HCT116 (cell line): ENCODE measurements at regions not wholly inside any gene's neighbourhood (a gene's known extent, or its start where the extent isn't known, plus 50 kb on each side); places are given as distances from the start of the nearest gene placed in this dataset.

Experiments used
- ATAC-seq: fragments of 200-7000 bp; cut with Tn5 transposase; 2 replicates; pipeline ENCODE4 v1.9.1; 2020; ENCODE audit warnings: mild to moderate bottlenecking, moderate library complexity
- BruUV-seq: library from RNA; stranded (reverse); fragments of 400-500 nt; replicated peaks from 2 replicates; lab custom pipeline; 2021; lab: Mats Ljungman, UMichigan
- CTCF ChIA-PET: fragments of 300-600 bp; sonication (Branson Sonifier 250); formaldehyde crosslinking; loops from one replicate; lab custom pipeline; 2021; ENCODE audit warnings: antibody characterized with exemption; lab: Charles Lee
- POLR2A ChIA-PET: fragments of 300-600, 350-600 bp; sonication (Branson Sonifier 250); formaldehyde crosslinking; loops from one replicate; lab custom pipeline; 2021; ENCODE audit warnings: antibody characterized with exemption; lab: Charles Lee
- RAD21 ChIA-PET, 2 experiments: fragments of 300-600 bp; sonication (Branson Sonifier 250); formaldehyde crosslinking; loops; one replicate each; lab custom pipeline; 2023; ENCODE audit warnings: low total read pairs in 2 of 2; ENCODE audit not compliant: uncharacterized antibody in 2 of 2, unreplicated experiment in 2 of 2, low non-redundant PET in 1 of 2; lab: Charles Lee
- DNase-seq: peaks from one replicate; pipeline ENCODE4 v3.0.0-alpha.2; 2010; ENCODE audit warnings: low read depth, low spot score
- H2AFZ ChIP-seq: fragments of 200-600 bp; shearing (Covaris generic), sonication (generic); 2 replicates; pipeline ENCODE4 v1.6.1; 2017; ENCODE audit warnings: low read depth, mixed run types, mixed read lengths, antibody characterized with exemption, low read length; ENCODE audit not compliant: poor library complexity, severe bottlenecking
- H3K27ac ChIP-seq: 2 replicates; pipeline ENCODE4 v1.5.1; 2012; ENCODE audit warnings: low read depth, low read length
- H3K27me3 ChIP-seq: fragments of 200-600 bp; sonication (generic); 2 replicates; pipeline ENCODE4 v1.6.1; 2016; ENCODE audit warnings: mixed run types, low read length, mixed read lengths; ENCODE audit not compliant: insufficient read depth
- H3K36me3 ChIP-seq, 2 experiments: fragments of 200-500 bp in 1 of 2; fragments of 200-600 bp in 1 of 2; sonication (Bioruptor generic) in 1 of 2; sonication (generic) in 1 of 2; 2 replicates each; pipeline versions ENCODE4 v1.5.1 to v1.6.1; 2014 to 2016; ENCODE audit warnings: low read length in 2 of 2, inconsistent platforms in 1 of 2, mixed read lengths in 1 of 2, mixed run types in 1 of 2; ENCODE audit not compliant: insufficient read depth in 2 of 2, control insufficient read depth in 1 of 2
- H3K4me1 ChIP-seq, 2 experiments: fragments of 200-600 bp in 1 of 2; sonication (generic) in 1 of 2; 2 replicates each; pipeline versions ENCODE4 v1.5.1 to v1.6.1; 2012 to 2017; ENCODE audit warnings: low read length in 2 of 2, inconsistent platforms in 1 of 2, mild to moderate bottlenecking in 1 of 2, mixed read lengths in 1 of 2, mixed run types in 1 of 2, moderate library complexity in 1 of 2; ENCODE audit not compliant: insufficient read depth in 2 of 2, control insufficient read depth in 1 of 2
- H3K4me2 ChIP-seq: fragments of 200-600 bp; sonication (generic); 2 replicates; pipeline ENCODE4 v1.6.1; 2017; ENCODE audit warnings: mixed run types, low read length, mixed read lengths
- H3K4me3 ChIP-seq, 2 experiments: fragments of 200-600 bp in 1 of 2; sonication (generic) in 1 of 2; replicated peaks in 1 of 2; 2 replicates each; pipeline ENCODE4 v1.5.1; 2011 to 2016; ENCODE audit warnings: low read length in 2 of 2, control low read depth in 1 of 2, low read depth in 1 of 2, mild to moderate bottlenecking in 1 of 2, mixed read lengths in 1 of 2, mixed run types in 1 of 2
- H3K79me2 ChIP-seq: fragments of 200-600 bp; sonication (generic); 2 replicates; pipeline ENCODE4 v1.6.1; 2017; ENCODE audit warnings: mild to moderate bottlenecking, mixed run types, low read length, moderate library complexity, mixed read lengths; ENCODE audit not compliant: insufficient read depth
- H3K9ac ChIP-seq: fragments of 200-600 bp; sonication (generic); 2 replicates; pipeline ENCODE4 v1.6.1; 2016; ENCODE audit warnings: low read length, mixed read lengths
- H3K9me2 ChIP-seq: fragments of 200-600 bp; sonication (generic), shearing (Covaris generic); 2 replicates; pipeline ENCODE4 v1.6.1; 2017; ENCODE audit warnings: mixed run types, mild to moderate bottlenecking, moderate library complexity; ENCODE audit not compliant: insufficient read depth
- H3K9me3 ChIP-seq, 2 experiments: fragments of 200-500 bp in 1 of 2; fragments of 200-600 bp in 1 of 2; sonication (Bioruptor generic) in 1 of 2; sonication (generic) in 1 of 2; 2 replicates each; pipeline ENCODE4 v1.6.1; 2014 to 2017; ENCODE audit warnings: low read length in 2 of 2, mixed read lengths in 2 of 2, inconsistent platforms in 1 of 2, low read depth in 1 of 2, mild to moderate bottlenecking in 1 of 2, mixed run types in 1 of 2, moderate library complexity in 1 of 2; ENCODE audit not compliant: control insufficient read depth in 1 of 2, insufficient read depth in 1 of 2
- H4K20me1 ChIP-seq: fragments of 200-600 bp; sonication (generic), shearing (Covaris generic); 2 replicates; pipeline ENCODE4 v1.6.1; 2017; ENCODE audit warnings: mixed run types, mild to moderate bottlenecking, moderate library complexity; ENCODE audit not compliant: insufficient read depth
- ATF3 ChIP-seq: IDR thresholded peaks from 2 replicates; pipeline ENCODE4 v1.6.1; 2012
- CBX3 ChIP-seq: IDR thresholded peaks from 2 replicates; pipeline ENCODE4 v1.6.1; 2012; ENCODE audit warnings: low read depth
- ELF1 ChIP-seq: IDR thresholded peaks from 2 replicates; pipeline ENCODE4 v1.6.1; 2012; ENCODE audit warnings: low read depth, borderline replicate concordance
- EZH2 ChIP-seq: fragments of 200-600 bp; sonication (generic); IDR thresholded peaks from 2 replicates; pipeline ENCODE4 v1.6.1; 2017; ENCODE audit warnings: antibody characterized with exemption, mixed run types
- MAX ChIP-seq: IDR thresholded peaks from 2 replicates; pipeline ENCODE4 v1.6.1; 2012
- SIN3A ChIP-seq: IDR thresholded peaks from 2 replicates; pipeline ENCODE4 v1.6.1; 2012; ENCODE audit warnings: low read depth
- SP1 ChIP-seq: IDR thresholded peaks from 2 replicates; pipeline ENCODE4 v1.6.1; 2012; ENCODE audit warnings: low read depth
- TCF7L2 ChIP-seq: IDR thresholded peaks from 2 replicates; pipeline ENCODE4 v1.7.0; 2011; ENCODE audit warnings: borderline replicate concordance, inconsistent platforms; ENCODE audit not compliant: insufficient read depth, insufficient read length; ENCODE audit errors: extremely low read depth
- intact Hi-C: fragments of 100-400 bp; cut with micrococcal nuclease; formaldehyde crosslinking; loops from 2 replicates; pipeline ENCODE4 v1.10.0; 2022

GRCh38 chr15:94856267-94856854 lies 625.0 kb downstream of the MCTP2 start:
- Histone ChIP-seq H3K79me2 (no peaks in the 10 kb centered on the region), H3K27ac (no peak overlapping the region), H2AFZ (no peak overlapping the region), H3K9me2 (no peaks in the 10 kb centered on the region), H4K20me1 (no peaks in the 10 kb centered on the region), H3K27me3 (no peaks in the 10 kb centered on the region), H3K9ac (no peak overlapping the region), H3K4me2 (no peak overlapping the region), H3K4me1 (no peaks in the 10 kb centered on the region), H3K36me3 (no peaks in the 10 kb centered on the region), H3K9me3 (no peaks in the 10 kb centered on the region; a peak in 1 of 4 replicates), H3K4me3 (no peak overlapping the region)
- RAD21 ChIA-PET: no interaction called here
- BruUV-seq: no TSS peak
- TF ChIP-seq ELF1 (no peak), TCF7L2 (no peak), SP1 (no peak), MAX (no peak)
- ATAC-seq (no peak), DNase-seq (no peak)
- POLR2A ChIA-PET: no interaction called here
- intact Hi-C loops: no loop called here
- CTCF ChIA-PET: interaction anchor here (1.0 kb wide), 1 partner anchor 17 kb away, joined by 3 read pairs; no protein-coding TSS in a partner anchor

- Histone ChIP-seq H2AFZ (no peak overlapping the region), H4K20me1 (no peaks in the 10 kb centered on the region), H3K36me3 (no peaks in the 10 kb centered on the region), H3K4me3 (no peak overlapping the region), H3K9me2 (no peaks in the 10 kb centered on the region), H3K4me1 (no peaks in the 10 kb centered on the region), H3K9ac (no peak overlapping the region), H3K27ac (no peak overlapping the region), H3K27me3 (no peaks in the 10 kb centered on the region), H3K4me2 (no peak overlapping the region), H3K79me2 (no peaks in the 10 kb centered on the region), H3K9me3 (no peaks in the 10 kb centered on the region; a peak in 1 of 4 replicates)
- BruUV-seq: no TSS peak
- intact Hi-C loops: no loop called here
- TF ChIP-seq EZH2: no peak
- no peak for TF ChIP-seq CBX3
- TF ChIP-seq SIN3A: no peak
- no peak for TF ChIP-seq ATF3
- ChIA-PET RAD21 (no interaction called here), CTCF (no interaction called here), POLR2A (no interaction called here)
- ATAC-seq (no peak), DNase-seq (no peak)
Observed at GRCh38 chr15:94857466-94857865, 626.1 kb downstream of the MCTP2 start.
